ENCODE measurements at regions not wholly inside any gene's neighbourhood (a gene's known extent, or its start where the extent isn't known, plus 50 kb on each side); places are given as distances from the start of the nearest gene placed in this dataset.

DNA sequence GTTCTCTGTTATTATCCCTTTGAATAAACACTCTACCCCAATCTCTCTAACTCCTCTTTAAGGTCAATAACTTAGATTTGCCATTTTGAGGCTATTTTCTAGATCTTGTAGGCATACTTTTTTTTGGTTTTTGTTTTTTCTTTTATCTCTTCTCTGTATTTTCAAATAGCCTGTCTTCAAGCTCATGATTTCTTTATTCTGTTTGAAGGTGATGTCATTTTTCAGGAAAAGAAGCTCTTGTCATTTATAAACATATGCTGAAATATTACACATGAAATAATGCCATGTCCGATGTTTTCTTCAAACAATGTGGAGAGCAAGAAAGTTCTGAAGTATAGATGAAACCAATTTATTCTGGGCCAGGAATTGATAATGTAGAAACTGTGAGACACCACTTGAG, 57.5 kb upstream of the CABCOCO1 start:
- Histone ChIP-seq H3K27me3 (no peaks in the 10 kb centered on the region), H3K9me3 (no peaks in the 10 kb centered on the region), H3K4me3 (no peak overlapping the region), H3K27ac (no peak overlapping the region), H3K4me1 (peaks cover 0 to 11% (median 4%) of the 10 kb centered on the region in 4 donors), H3K36me3 (no peaks in the 10 kb centered on the region)
- TF ChIP-seq, protein P1, sequence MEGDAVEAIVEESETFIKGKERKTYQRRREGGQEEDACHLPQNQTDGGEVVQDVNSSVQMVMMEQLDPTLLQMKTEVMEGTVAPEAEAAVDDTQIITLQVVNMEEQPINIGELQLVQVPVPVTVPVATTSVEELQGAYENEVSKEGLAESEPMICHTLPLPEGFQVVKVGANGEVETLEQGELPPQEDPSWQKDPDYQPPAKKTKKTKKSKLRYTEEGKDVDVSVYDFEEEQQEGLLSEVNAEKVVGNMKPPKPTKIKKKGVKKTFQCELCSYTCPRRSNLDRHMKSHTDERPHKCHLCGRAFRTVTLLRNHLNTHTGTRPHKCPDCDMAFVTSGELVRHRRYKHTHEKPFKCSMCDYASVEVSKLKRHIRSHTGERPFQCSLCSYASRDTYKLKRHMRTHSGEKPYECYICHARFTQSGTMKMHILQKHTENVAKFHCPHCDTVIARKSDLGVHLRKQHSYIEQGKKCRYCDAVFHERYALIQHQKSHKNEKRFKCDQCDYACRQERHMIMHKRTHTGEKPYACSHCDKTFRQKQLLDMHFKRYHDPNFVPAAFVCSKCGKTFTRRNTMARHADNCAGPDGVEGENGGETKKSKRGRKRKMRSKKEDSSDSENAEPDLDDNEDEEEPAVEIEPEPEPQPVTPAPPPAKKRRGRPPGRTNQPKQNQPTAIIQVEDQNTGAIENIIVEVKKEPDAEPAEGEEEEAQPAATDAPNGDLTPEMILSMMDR (IDR thresholded peaks at IDR 0.05): no peak
- intact Hi-C loops (cut with DNase I; ENCODE audit: low total_unique reads): no loop called here
- DNase-seq: no peak

DNA sequence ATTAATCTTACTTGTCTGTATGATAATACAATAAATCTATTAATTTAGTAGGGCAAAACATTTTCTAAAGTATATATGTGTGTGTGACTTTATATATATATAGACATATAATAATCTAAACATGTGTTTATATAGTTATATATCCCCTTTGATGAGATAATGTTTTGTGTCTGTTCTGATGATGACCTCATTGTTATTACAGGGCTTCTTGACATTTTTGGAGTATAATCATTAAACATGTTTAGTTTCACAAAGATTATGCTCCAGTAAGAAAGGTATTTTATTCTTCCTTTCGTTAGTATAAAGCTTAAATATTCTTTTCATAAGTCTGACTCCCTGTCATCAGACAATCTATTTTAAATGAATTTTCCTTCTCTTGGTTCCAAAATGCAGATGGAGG, 62.3 kb upstream of the CABCOCO1 start:
- Histone ChIP-seq H3K4me1 (no peaks in the 10 kb centered on the region), H3K36me3 (no peaks in the 10 kb centered on the region), H3K27ac (no peak overlapping the region), H3K4me3 (no peak overlapping the region), H3K27me3 (no peaks in the 10 kb centered on the region), H3K9me3 (no peaks in the 10 kb centered on the region)
- TF ChIP-seq, protein P1 (IDR thresholded peaks at IDR 0.05): no peak
- intact Hi-C loops (cut with DNase I; ENCODE audit: low total_unique reads): no loop called here
- DNase-seq: no peak

DNA sequence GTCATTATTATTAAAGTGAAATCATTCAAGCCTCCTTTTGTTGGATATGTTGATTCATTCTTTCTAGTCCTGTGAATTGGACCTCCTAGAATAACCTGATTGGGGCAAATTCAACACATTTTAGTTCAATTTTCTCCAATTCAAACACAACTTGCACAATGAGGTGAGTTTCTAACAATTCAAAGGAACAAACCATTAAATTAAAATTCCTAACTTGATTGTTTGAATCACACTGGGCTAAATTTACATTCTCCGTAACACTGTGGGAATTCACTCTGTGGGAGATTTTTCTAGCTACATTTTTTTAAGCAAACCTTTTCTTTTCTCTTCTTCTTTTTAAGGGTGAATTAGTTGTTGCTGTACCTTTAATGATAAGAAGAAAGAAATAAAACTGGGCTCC, 68.3 kb upstream of the CABCOCO1 start:
- TF ChIP-seq, protein P1 (IDR thresholded peaks at IDR 0.05): no peak
- H3K27ac ChIP-seq: no peak overlapping the region
- intact Hi-C loops (cut with DNase I; ENCODE audit: low total_unique reads): no loop called here
- no peaks in the 10 kb centered on the region for H3K9me3 ChIP-seq
- H3K36me3 ChIP-seq: no peaks in the 10 kb centered on the region
- no peaks in the 10 kb centered on the region for H3K4me1 ChIP-seq
- H3K4me3 ChIP-seq: no peak overlapping the region
- DNase-seq: no peak
- H3K27me3 ChIP-seq: no peaks in the 10 kb centered on the region

DNA sequence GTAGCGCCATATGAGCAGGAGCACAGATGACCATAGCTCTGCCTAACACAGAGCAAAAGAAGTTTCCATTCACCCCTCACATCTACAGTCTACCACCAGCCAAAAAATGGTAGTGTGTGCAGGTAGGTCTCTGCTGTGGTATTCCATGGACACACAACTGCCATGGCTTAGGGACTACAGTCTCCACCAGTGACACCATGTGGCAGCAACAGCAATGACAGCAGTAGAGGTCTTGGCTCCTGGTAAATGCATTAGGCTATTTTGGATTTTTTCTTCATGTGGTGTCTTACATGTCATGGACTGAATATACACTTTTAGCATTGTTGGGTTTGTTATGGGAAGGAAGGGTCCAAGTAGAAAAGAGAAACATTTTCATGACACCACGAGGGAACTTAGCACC, 70.1 kb upstream of the CABCOCO1 start:
- no peaks in the 10 kb centered on the region for H3K36me3 ChIP-seq
- intact Hi-C loops (cut with DNase I; ENCODE audit: low total_unique reads): no loop called here
- DNase-seq: no peak
- no peaks in the 10 kb centered on the region for H3K4me1 ChIP-seq
- H3K9me3 ChIP-seq: no peaks in the 10 kb centered on the region
- H3K27ac ChIP-seq: no peak overlapping the region
- TF ChIP-seq, protein P1 (IDR thresholded peaks at IDR 0.05): no peak
- no peak overlapping the region for H3K4me3 ChIP-seq
- no peaks in the 10 kb centered on the region for H3K27me3 ChIP-seq

DNA sequence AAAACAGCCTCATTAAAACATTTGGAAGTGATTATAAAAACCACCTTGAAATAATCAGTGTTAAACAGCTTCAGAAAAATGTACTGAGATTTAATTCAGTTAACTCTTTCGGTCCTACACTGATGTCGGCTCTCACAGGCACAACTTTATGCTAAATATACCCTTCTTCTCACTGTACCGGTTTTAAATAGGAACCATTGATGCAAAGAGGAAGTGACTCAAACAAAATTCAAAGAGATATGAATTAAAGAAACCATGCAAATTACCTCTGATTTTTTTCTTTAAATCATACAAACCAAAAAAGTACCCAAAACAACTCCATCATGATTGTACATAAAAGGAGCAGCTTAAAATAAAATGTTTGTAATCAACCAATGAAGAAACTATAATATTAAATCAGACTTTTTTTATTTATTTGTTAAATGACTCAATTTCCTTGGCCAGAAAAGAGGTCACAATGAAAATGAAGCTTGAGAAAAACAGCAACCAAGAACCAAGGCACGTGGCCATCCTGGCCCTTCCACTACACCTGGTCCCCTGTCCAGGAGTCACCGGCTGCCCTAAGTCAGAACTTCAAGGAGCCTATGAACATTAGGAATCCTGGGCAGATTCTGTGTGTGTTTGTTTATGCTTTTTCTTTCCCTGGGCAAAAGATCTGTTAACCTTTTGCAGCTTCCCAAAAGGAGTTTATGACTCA, 73.0 kb upstream of the CABCOCO1 start:
- intact Hi-C loops (cut with DNase I; ENCODE audit: low total_unique reads): no loop called here

More for the DNA sequence above, 73.0 kb upstream of the CABCOCO1 start:
- TF ChIP-seq, protein P1 (IDR thresholded peaks at IDR 0.05): no peak
- DNase-seq: no peak
- Histone ChIP-seq H3K36me3 (no peaks in the 10 kb centered on the region), H3K27ac (no peak overlapping the region), H3K4me3 (no peak overlapping the region), H3K9me3 (peaks cover 0 to 3% (median 0%) of the 10 kb centered on the region in 3 donors), H3K4me1 (no peaks in the 10 kb centered on the region), H3K27me3 (no peaks in the 10 kb centered on the region)

Measured in tibial artery (tissue), 4 donors.